HepG2 (cell line): ENCODE measurements at regions not wholly inside any gene's neighbourhood (a gene's known extent, or its start where the extent isn't known, plus 50 kb on each side); places are given as distances from the start of the nearest gene placed in this dataset.

Source experiments
- ATAC-seq: fragments of 200-7000 bp; cut with Tn5 transposase; 3 replicates; pipeline ENCODE4 v1.9.1; 2020; ENCODE audit warnings: mild to moderate bottlenecking, moderate library complexity
- BruUV-seq: library from RNA; stranded (reverse); fragments of 400-500 nt; replicated peaks from 2 replicates; lab custom pipeline; 2021; lab: Mats Ljungman, UMichigan
- CTCF ChIA-PET: fragments of 300-600 bp; formaldehyde crosslinking; extraction: SDS; loops from one replicate; lab custom pipeline; 2021; ENCODE audit warnings: low total read pairs, inconsistent platforms, low intra/inter-chr PET ratio; lab: Yijun Ruan, JAX
- POLR2A ChIA-PET: fragments of 350-600 bp; sonication (Branson Sonifier 250); formaldehyde crosslinking; loops from one replicate; lab custom pipeline; 2020; ENCODE audit warnings: antibody characterized with exemption, inconsistent platforms; lab: Yijun Ruan, JAX
- DNase-seq: peaks from one replicate; pipeline ENCODE4 v3.0.0-alpha.2; 2015; ENCODE audit warnings: low spot score
- FAIRE-seq: peaks from 3 replicates; lab custom pipeline; 2011; peaks lifted over from hg19 to GRCh38; lab: Jason Lieb, UNC
- H2AFZ ChIP-seq: one replicate; pipeline ENCODE4 v1.6.1; 2011; ENCODE audit warnings: low read length, inconsistent platforms
- H3K27ac ChIP-seq: fragments of 300-600 bp; 3 replicates; pipeline ENCODE4 v1.8.0; 2011; ENCODE audit warnings: mixed run types, mild to moderate bottlenecking, mixed read lengths, low read length, inconsistent platforms; ENCODE audit not compliant: insufficient read depth; ENCODE audit errors: extremely low read length
- H3K27me3 ChIP-seq, 2 experiments: fragments of 200-600 bp in 1 of 2; 2 replicates in 1 of 2; 3 replicates in 1 of 2; pipeline versions ENCODE4 v1.6.0 to v1.8.0; 2011; ENCODE audit warnings: low read length in 2 of 2, mild to moderate bottlenecking in 2 of 2, moderate library complexity in 2 of 2, inconsistent platforms in 1 of 2; ENCODE audit not compliant: insufficient read depth in 2 of 2, control insufficient read depth in 1 of 2
- H3K36me3 ChIP-seq, 2 experiments: fragments of 200-600 bp in 1 of 2; replicated peaks in 1 of 2; 2 replicates in 1 of 2; 3 replicates in 1 of 2; pipeline versions ENCODE4 v1.5.1 to v1.8.0; 2011; ENCODE audit warnings: low read length in 2 of 2, inconsistent platforms in 1 of 2; ENCODE audit not compliant: insufficient read depth in 2 of 2, control insufficient read depth in 1 of 2
- H3K4me1 ChIP-seq: 2 replicates; pipeline ENCODE4 v1.5.1; 2012; ENCODE audit warnings: low read length, inconsistent platforms; ENCODE audit not compliant: insufficient read depth
- H3K4me2 ChIP-seq: 2 replicates; pipeline ENCODE4 v1.6.0; 2011; ENCODE audit warnings: low read depth, low read length, inconsistent platforms
- H3K4me3 ChIP-seq, 3 experiments: fragments of 200-600 bp in 1 of 3; sonication (generic), shearing (Covaris generic) in 1 of 3; replicated peaks in 1 of 3; 2 replicates each; pipeline ENCODE4 v1.5.1; 2011 to 2016; ENCODE audit warnings: low read length in 3 of 3, inconsistent platforms in 2 of 3, low read depth in 2 of 3, mild to moderate bottlenecking in 2 of 3, control low read depth in 1 of 3, mixed read lengths in 1 of 3; ENCODE audit not compliant: insufficient read depth in 1 of 3
- H3K79me2 ChIP-seq: one replicate; pipeline ENCODE4 v1.6.1; 2011; ENCODE audit warnings: low read length, inconsistent platforms; ENCODE audit not compliant: insufficient read depth
- H3K9ac ChIP-seq: 2 replicates; pipeline ENCODE4 v1.6.0; 2011; ENCODE audit warnings: mild to moderate bottlenecking, low read depth, low read length, inconsistent platforms; ENCODE audit not compliant: insufficient read depth
- H3K9me3 ChIP-seq: 2 replicates; pipeline ENCODE4 v1.5.1; 2012; ENCODE audit warnings: mild to moderate bottlenecking, low read length
- H4K20me1 ChIP-seq: 2 replicates; pipeline ENCODE4 v1.6.0; 2011; ENCODE audit warnings: inconsistent platforms, mild to moderate bottlenecking, low read length, moderate library complexity; ENCODE audit not compliant: insufficient read depth
- ATF7-NPFF ChIP-seq: sonication (generic); formaldehyde crosslinking; IDR thresholded peaks from 2 replicates; pipeline ENCODE4 v1.8.1; 2023; ENCODE audit warnings: mild to moderate bottlenecking, low read depth, missing genetic modification reagents, moderate library complexity
- BHLHE40 ChIP-seq: IDR thresholded peaks from 2 replicates; pipeline ENCODE4 v1.6.1; 2011; ENCODE audit warnings: low read length, improper control_type of control experiment
- ETV5 ChIP-seq: IDR thresholded peaks from 2 replicates; pipeline ENCODE4 v1.6.1; 2018; ENCODE audit warnings: missing biosample characterization, missing genetic modification reagents, inconsistent platforms, borderline replicate concordance
- FOXK2 ChIP-seq: fragments of 450-650 bp; IDR thresholded peaks from 2 replicates; pipeline ENCODE4 v1.6.1; 2016
- HNRNPL ChIP-seq: fragments of 200-400 bp; formaldehyde crosslinking; IDR thresholded peaks from 2 replicates; pipeline ENCODE4 v1.6.1; 2017; ENCODE audit warnings: mild to moderate bottlenecking, low read depth, low read length
- KLF11 ChIP-seq: IDR thresholded peaks from 2 replicates; pipeline ENCODE4 v1.6.1; 2016; ENCODE audit warnings: missing compliant biosample characterization
- MIER3 ChIP-seq: IDR thresholded peaks from 2 replicates; pipeline ENCODE4 v1.6.1; 2016; ENCODE audit warnings: missing compliant biosample characterization, borderline replicate concordance
- PHB2 ChIP-seq: fragments of 450-650 bp; IDR thresholded peaks from 2 replicates; pipeline ENCODE4 v1.6.1; 2018; ENCODE audit not compliant: partially characterized antibody
- ZNF513 ChIP-seq: sonication (generic); formaldehyde crosslinking; conservative IDR thresholded peaks from 2 replicates; pipeline ENCODE4 v1.5.0; 2020; ENCODE audit warnings: missing genetic modification reagents
- ZNF572 ChIP-seq: sonication (generic); formaldehyde crosslinking; IDR thresholded peaks from 2 replicates; pipeline ENCODE4 v1.5.1; 2020; ENCODE audit warnings: mild to moderate bottlenecking, missing genetic modification reagents
- ZNF598 ChIP-seq: sonication (generic); formaldehyde crosslinking; IDR thresholded peaks from 2 replicates; pipeline ENCODE4 v1.5.1; 2020; ENCODE audit warnings: mild to moderate bottlenecking, missing genetic modification reagents, borderline replicate concordance
- ZNF775 ChIP-seq: sonication (generic); formaldehyde crosslinking; IDR thresholded peaks from 2 replicates; pipeline ENCODE4 v1.4.0; 2020; ENCODE audit warnings: missing genetic modification reagents, mild to moderate bottlenecking, moderate library complexity, borderline replicate concordance
- WGBS: methylation state at CpG from one replicate; pipeline ENCODE4 v1.1.6; 2017; ENCODE audit warnings: low lambda C conversion rate; 5-methylcytosine and 5-hydroxymethylcytosine counted together
- in situ Hi-C: cut with HindIII; loops from 2 replicates; pipeline ENCODE4 v1.10.0; 2017; ENCODE audit warnings: low pct_unique_long_range_greater_than_20kb; ENCODE audit not compliant: extremely low pct_ligation_motif_present
- intact Hi-C: fragments of 100-400 bp; cut with micrococcal nuclease; formaldehyde crosslinking; loops from one replicate; pipeline ENCODE4 v1.10.0; 2022; ENCODE audit not compliant: unreplicated experiment

- no peaks in the 10 kb centered on the region for H3K36me3 ChIP-seq
- ATAC-seq (no peak; the same call in 2 of the 3 replicates), DNase-seq (peak; percentile 26), FAIRE-seq (peak; percentile 4)
- H3K4me1 ChIP-seq: peaks cover 20% of the 10 kb centered on the region
- no TSS peak for BruUV-seq
- ChIA-PET CTCF (no interaction called here), POLR2A (no interaction called here)
- H3K27ac ChIP-seq: no peak overlapping the region
- H3K9me3 ChIP-seq: no peaks in the 10 kb centered on the region
- H3K4me3 ChIP-seq: no peak overlapping the region
- 65% methylated on average over 4 of the region's 4 CpGs for WGBS
- H3K9ac ChIP-seq: no peak overlapping the region
- H3K79me2 ChIP-seq: no peaks in the 10 kb centered on the region
- H3K4me2 ChIP-seq: 0 out of 2 replicates have a peak overlapping the region, but pooled peaks have one; percentile 21
- TF ChIP-seq ZNF775 (CRISPR knock-in tag) (no peak), ETV5 (peak; percentile 33; the same call in 1 of the 2 replicates)
- H3K27me3 ChIP-seq: no peaks in the 10 kb centered on the region
- in situ Hi-C loops (no loop called here), intact Hi-C loops (no loop called here)
- H4K20me1 ChIP-seq: no peaks in the 10 kb centered on the region
- H2AFZ ChIP-seq: no peak overlapping the region
Observed at GRCh38 chr15:62665449-62665848, 377.1 kb upstream of the TPM1 start.

- no TSS peak for BruUV-seq
- 89% methylated on average over 4 of the region's 4 CpGs for WGBS
- Histone ChIP-seq H3K27ac (no peak overlapping the region), H3K4me1 (peaks cover 20% of the 10 kb centered on the region), H3K79me2 (no peaks in the 10 kb centered on the region), H3K4me2 (no peak overlapping the region), H3K4me3 (no peak overlapping the region), H3K27me3 (no peaks in the 10 kb centered on the region), H4K20me1 (no peaks in the 10 kb centered on the region), H3K9me3 (no peaks in the 10 kb centered on the region), H2AFZ (no peak overlapping the region), H3K36me3 (no peaks in the 10 kb centered on the region), H3K9ac (no peak overlapping the region)
- intact Hi-C loops (no loop called here), in situ Hi-C loops (no loop called here)
- no peak for FAIRE-seq
- ATAC-seq: no peak
- POLR2A ChIA-PET: no interaction called here
- CTCF ChIA-PET: no interaction called here
- no peak for DNase-seq
- TF ChIP-seq PHB2 (no peak), ZNF572 (CRISPR knock-in tag) (no peak), ZNF598 (CRISPR knock-in tag) (no peak), ATF7-NPFF (CRISPR knock-in tag) (no peak), HNRNPL (no peak), FOXK2 (no peak), ZNF513 (no peak), KLF11 (CRISPR knock-in tag) (no peak), MIER3 (CRISPR knock-in tag) (no peak), BHLHE40 (no peak)
Observed at GRCh38 chr15:62666046-62666445, 376.5 kb upstream of the TPM1 start.
